DOHH2 (cell line): ENCODE measurements at regions not wholly inside any gene's neighbourhood (a gene's known extent, or its start where the extent isn't known, plus 50 kb on each side); places are given as distances from the start of the nearest gene placed in this dataset.
"Not testable (repeated sequence)": the region's sequence is repeated elsewhere in the genome, so short reads cannot be mapped to it uniquely, and the experiment has no call there.

Experiments used
- H3F3A ChIP-seq: fragments of 200-600 bp; sonication (generic), shearing (Covaris generic); 2 replicates; pipeline ENCODE4 v1.6.0; 2016; ENCODE audit warnings: antibody characterized with exemption, mild to moderate bottlenecking; ENCODE audit not compliant: control insufficient read depth, insufficient read depth
- H3K27ac ChIP-seq: fragments of 200-600 bp; sonication (generic); 2 replicates; pipeline ENCODE4 v1.5.1; 2014; ENCODE audit warnings: low read depth, mild to moderate bottlenecking, low read length, moderate library complexity
- H3K27me3 ChIP-seq: fragments of 200-600 bp; sonication (generic); 2 replicates; pipeline ENCODE4 v1.6.1; 2014; ENCODE audit warnings: mild to moderate bottlenecking, low read length, mixed read lengths; ENCODE audit not compliant: control insufficient read depth
- H3K36me3 ChIP-seq: fragments of 200-600 bp; sonication (generic); 2 replicates; pipeline ENCODE4 v1.6.1; 2014; ENCODE audit warnings: mild to moderate bottlenecking, low read length, moderate library complexity, mixed read lengths; ENCODE audit not compliant: control insufficient read depth
- H3K4me1 ChIP-seq: fragments of 200-600 bp; sonication (generic); 2 replicates; pipeline ENCODE4 v1.6.1; 2014; ENCODE audit warnings: mild to moderate bottlenecking, low read length, mixed read lengths; ENCODE audit not compliant: control insufficient read depth
- H3K4me2 ChIP-seq: fragments of 200-600 bp; sonication (generic); 2 replicates; pipeline ENCODE4 v1.6.0; 2014; ENCODE audit warnings: mild to moderate bottlenecking, low read length, moderate library complexity
- H3K4me3 ChIP-seq: fragments of 200-600 bp; sonication (generic); 2 replicates; pipeline ENCODE4 v1.5.1; 2014; ENCODE audit warnings: mild to moderate bottlenecking, low read length, mixed read lengths
- H3K79me2 ChIP-seq: fragments of 200-600 bp; sonication (generic); 2 replicates; pipeline ENCODE4 v1.6.1; 2014; ENCODE audit warnings: mild to moderate bottlenecking, low read length, mixed read lengths; ENCODE audit not compliant: control insufficient read depth
- H3K9me2 ChIP-seq: fragments of 200-600 bp; sonication (generic); replicated peaks from 2 replicates; pipeline ENCODE4 v1.6.1; 2014; ENCODE audit warnings: mild to moderate bottlenecking, low read length, mixed read lengths; ENCODE audit not compliant: control insufficient read depth
- H3K9me3 ChIP-seq: fragments of 200-600 bp; sonication (generic); 2 replicates; pipeline ENCODE4 v1.6.1; 2014; ENCODE audit warnings: antibody characterized with exemption, low read length, mixed read lengths; ENCODE audit not compliant: control insufficient read depth, insufficient read depth
- H4K20me1 ChIP-seq: fragments of 200-600 bp; sonication (generic); 2 replicates; pipeline ENCODE4 v1.6.0; 2014; ENCODE audit warnings: low read depth, mild to moderate bottlenecking, antibody characterized with exemption, low read length, moderate library complexity; ENCODE audit not compliant: control insufficient read depth, insufficient read depth
- CTCF ChIP-seq: fragments of 200-600 bp; sonication (generic); IDR thresholded peaks from one replicate; pipeline ENCODE4 v1.5.1; 2014; ENCODE audit warnings: antibody characterized with exemption, mild to moderate bottlenecking, low read depth, low read length; ENCODE audit not compliant: poor library complexity, severe bottlenecking
- EZH2phosphoT487 ChIP-seq: fragments of 200-600 bp; sonication (generic); IDR thresholded peaks from 2 replicates; pipeline ENCODE4 v1.6.1; 2017; ENCODE audit warnings: borderline replicate concordance, mild to moderate bottlenecking, antibody characterized with exemption, low read length, moderate library complexity, mixed read lengths

- Histone ChIP-seq H3K4me3 (no peak overlapping the region), H3K27me3 (no peaks in the 10 kb centered on the region; the same call in 1 of the 2 replicates), H3K9me3 (no peaks in the 10 kb centered on the region), H3F3A (no peaks in the 10 kb centered on the region), H4K20me1 (no peaks in the 10 kb centered on the region), H3K36me3 (no peaks in the 10 kb centered on the region), H3K9me2 (no peaks in the 10 kb centered on the region), H3K4me2 (no peak overlapping the region), H3K4me1 (no peaks in the 10 kb centered on the region), H3K79me2 (no peaks in the 10 kb centered on the region), H3K27ac (no peak overlapping the region)
- no peak for TF ChIP-seq EZH2phosphoT487
- no peak for TF ChIP-seq CTCF
Measured at GRCh38 chr6:1445650-1446330, 56.4 kb downstream of the FOXF2 start.

GRCh38 chr6:1449896-1450295, 60.5 kb downstream of the FOXF2 start:
- no peaks in the 10 kb centered on the region for H3F3A ChIP-seq
- no peaks in the 10 kb centered on the region for H3K79me2 ChIP-seq
- H4K20me1 ChIP-seq: no peaks in the 10 kb centered on the region
- H3K4me3 ChIP-seq: no peak overlapping the region
- no peak overlapping the region for H3K4me2 ChIP-seq
- no peaks in the 10 kb centered on the region for H3K4me1 ChIP-seq
- no peaks in the 10 kb centered on the region for H3K9me2 ChIP-seq
- H3K27ac ChIP-seq: no peak overlapping the region
- H3K36me3 ChIP-seq: no peaks in the 10 kb centered on the region
- H3K27me3 ChIP-seq: no peaks in the 10 kb centered on the region
- TF ChIP-seq EZH2phosphoT487: no peak
- no peak for TF ChIP-seq CTCF
- peaks cover 6% of the 10 kb centered on the region; the same call in 1 of the 2 replicates for H3K9me3 ChIP-seq

- H3K27me3 ChIP-seq: no peaks in the 10 kb centered on the region
- peaks cover 6% of the 10 kb centered on the region; the same call in 1 of the 2 replicates for H3K9me3 ChIP-seq
- H3K4me2 ChIP-seq: no peak overlapping the region
- H3F3A ChIP-seq: no peaks in the 10 kb centered on the region
- H3K4me3 ChIP-seq: no peak overlapping the region
- no peaks in the 10 kb centered on the region for H4K20me1 ChIP-seq
- H3K9me2 ChIP-seq: no peaks in the 10 kb centered on the region
- no peak for TF ChIP-seq EZH2phosphoT487
- TF ChIP-seq CTCF: no peak
- no peaks in the 10 kb centered on the region for H3K79me2 ChIP-seq
- H3K36me3 ChIP-seq: no peaks in the 10 kb centered on the region
- no peaks in the 10 kb centered on the region for H3K4me1 ChIP-seq
- H3K27ac ChIP-seq: no peak overlapping the region
Measured at GRCh38 chr6:1453024-1453423, 63.6 kb downstream of the FOXF2 start.

GRCh38 chr6:1456816-1457215, 67.4 kb downstream of the FOXF2 start:
- H3K36me3 ChIP-seq, H3F3A ChIP-seq, H3K4me1 ChIP-seq, H3K4me3 ChIP-seq, H4K20me1 ChIP-seq, H3K79me2 ChIP-seq, H3K9me3 ChIP-seq, H3K4me2 ChIP-seq, H3K27me3 ChIP-seq, H3K27ac ChIP-seq, H3K9me2 ChIP-seq: not testable (repeated sequence)
